ENCODE measurements at regions not wholly inside any gene's neighbourhood (a gene's known extent, or its start where the extent isn't known, plus 50 kb on each side); places are given as distances from the start of the nearest gene placed in this dataset.

GRCh38 chr17:73998249-73998648 is 205.2 kb upstream of the RPL38 start:
- no peaks in the 10 kb centered on the region for H3K4me1 ChIP-seq
- peaks cover 0 to 8% of the 10 kb centered on the region in 2 donors for H3K27me3 ChIP-seq
- TF ChIP-seq, protein P1, sequence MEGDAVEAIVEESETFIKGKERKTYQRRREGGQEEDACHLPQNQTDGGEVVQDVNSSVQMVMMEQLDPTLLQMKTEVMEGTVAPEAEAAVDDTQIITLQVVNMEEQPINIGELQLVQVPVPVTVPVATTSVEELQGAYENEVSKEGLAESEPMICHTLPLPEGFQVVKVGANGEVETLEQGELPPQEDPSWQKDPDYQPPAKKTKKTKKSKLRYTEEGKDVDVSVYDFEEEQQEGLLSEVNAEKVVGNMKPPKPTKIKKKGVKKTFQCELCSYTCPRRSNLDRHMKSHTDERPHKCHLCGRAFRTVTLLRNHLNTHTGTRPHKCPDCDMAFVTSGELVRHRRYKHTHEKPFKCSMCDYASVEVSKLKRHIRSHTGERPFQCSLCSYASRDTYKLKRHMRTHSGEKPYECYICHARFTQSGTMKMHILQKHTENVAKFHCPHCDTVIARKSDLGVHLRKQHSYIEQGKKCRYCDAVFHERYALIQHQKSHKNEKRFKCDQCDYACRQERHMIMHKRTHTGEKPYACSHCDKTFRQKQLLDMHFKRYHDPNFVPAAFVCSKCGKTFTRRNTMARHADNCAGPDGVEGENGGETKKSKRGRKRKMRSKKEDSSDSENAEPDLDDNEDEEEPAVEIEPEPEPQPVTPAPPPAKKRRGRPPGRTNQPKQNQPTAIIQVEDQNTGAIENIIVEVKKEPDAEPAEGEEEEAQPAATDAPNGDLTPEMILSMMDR (IDR thresholded peaks at IDR 0.05): no peak
- no peak for TF ChIP-seq POLR2A (IDR thresholded peaks at IDR 0.05)
- no peaks in the 10 kb centered on the region for H3K36me3 ChIP-seq
- H3K4me3 ChIP-seq: no peak overlapping the region
- H3K9me3 ChIP-seq: no peaks in the 10 kb centered on the region
- H3K27ac ChIP-seq: no peak overlapping the region
- intact Hi-C loops (cut with DNase I; ENCODE audit: low total_unique reads): no loop called here
- peak in 1 of 2 donors; percentile 24 for DNase-seq

DNA sequence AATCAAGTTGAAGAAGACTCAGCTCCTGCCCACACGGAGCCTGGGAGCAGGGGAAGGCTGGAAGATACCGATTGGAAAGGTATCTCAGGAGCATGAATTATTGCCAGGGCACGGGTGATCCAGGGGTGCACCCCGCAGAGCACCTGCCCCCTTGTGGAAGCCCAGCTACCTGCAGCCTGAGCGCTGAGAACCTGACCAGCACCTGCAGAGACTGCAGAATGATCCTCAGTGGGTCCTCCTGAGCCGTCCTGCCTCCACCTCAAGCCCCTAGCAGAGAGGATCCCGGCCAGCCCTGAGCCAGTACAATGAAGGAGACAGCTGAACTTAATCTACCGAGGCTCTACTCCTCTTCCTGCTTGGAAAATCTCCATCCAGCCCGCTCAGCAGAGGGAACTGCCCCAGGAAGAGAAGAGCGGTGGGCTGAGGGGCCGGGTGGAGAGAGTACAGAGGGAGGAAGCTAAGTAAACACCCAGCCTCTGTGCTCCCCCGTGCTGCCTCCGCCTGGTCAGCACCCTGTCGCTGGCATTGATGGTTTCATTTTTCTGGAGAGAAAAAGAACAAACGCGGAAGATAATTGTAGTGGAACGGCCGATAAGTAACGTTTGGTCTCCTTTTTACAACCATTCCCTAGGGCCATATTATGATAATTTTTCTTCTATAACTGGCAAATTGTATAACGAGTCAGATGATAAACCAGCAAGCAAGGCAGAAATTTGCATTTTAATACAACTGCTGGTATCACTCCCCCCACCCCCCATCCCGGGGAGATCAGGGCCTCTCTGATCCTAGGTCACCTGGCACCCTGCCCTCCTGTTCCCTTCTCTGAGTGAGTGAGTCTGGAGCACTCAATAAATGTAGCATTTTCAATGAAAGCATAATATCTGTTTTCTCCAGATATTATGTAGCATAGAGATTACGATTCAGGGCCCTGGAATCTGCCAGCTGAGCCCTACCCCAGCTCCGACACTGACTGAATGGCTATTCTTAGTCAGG is 204.5 kb upstream of the RPL38 start:
- TF ChIP-seq POLR2A (IDR thresholded peaks at IDR 0.05): no peak
- TF ChIP-seq, protein P1 (IDR thresholded peaks at IDR 0.05): peak in 3 of 4 experiments; percentile 17 to 37 (median 19)
- DNase-seq: peak; percentile 17 to 19
- no peaks in the 10 kb centered on the region for H3K36me3 ChIP-seq
- H3K4me1 ChIP-seq: no peaks in the 10 kb centered on the region
- no peak overlapping the region for H3K4me3 ChIP-seq
- H3K9me3 ChIP-seq: no peaks in the 10 kb centered on the region
- intact Hi-C loops (cut with DNase I; ENCODE audit: low total_unique reads): no loop called here
- no peak overlapping the region for H3K27ac ChIP-seq
- H3K27me3 ChIP-seq: peaks cover 0 to 8% of the 10 kb centered on the region in 2 donors

DNA sequence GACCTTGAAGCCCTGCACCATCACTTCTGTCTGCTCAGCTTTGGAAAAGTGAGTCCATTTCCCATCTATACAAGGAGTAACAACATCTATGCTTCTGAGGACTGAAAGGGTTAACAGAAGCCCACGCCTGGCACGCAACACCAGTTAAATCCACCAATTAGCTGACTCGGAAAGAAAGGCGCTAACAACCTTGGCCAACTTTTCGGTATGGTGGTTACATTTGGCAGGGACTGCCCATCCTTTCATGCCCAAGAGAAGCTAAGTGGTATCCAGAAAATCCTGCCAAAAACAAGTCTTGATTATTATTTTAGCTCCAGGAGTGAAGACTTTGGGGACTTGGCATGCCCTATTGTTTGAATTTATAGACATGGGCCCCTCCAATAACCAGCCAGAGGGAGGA is 202.3 kb upstream of the RPL38 start:
- no peak overlapping the region for H3K27ac ChIP-seq
- H3K9me3 ChIP-seq: no peaks in the 10 kb centered on the region
- TF ChIP-seq POLR2A (IDR thresholded peaks at IDR 0.05): no peak
- TF ChIP-seq, protein P1 (IDR thresholded peaks at IDR 0.05): no peak
- no peaks in the 10 kb centered on the region for H3K36me3 ChIP-seq
- H3K4me3 ChIP-seq: no peak overlapping the region
- peaks cover 0 to 3% of the 10 kb centered on the region in 2 donors for H3K27me3 ChIP-seq
- no peak for DNase-seq
- no peaks in the 10 kb centered on the region for H3K4me1 ChIP-seq
- intact Hi-C loops (cut with DNase I; ENCODE audit: low total_unique reads): no loop called here

GRCh38 chr17:74002241-74002640 is 201.2 kb upstream of the RPL38 start:
- TF ChIP-seq, protein P1 (IDR thresholded peaks at IDR 0.05): no peak
- no peak for TF ChIP-seq POLR2A (IDR thresholded peaks at IDR 0.05)
- no peak overlapping the region for H3K27ac ChIP-seq
- H3K36me3 ChIP-seq: no peaks in the 10 kb centered on the region
- no peak overlapping the region for H3K4me3 ChIP-seq
- intact Hi-C loops (cut with DNase I; ENCODE audit: low total_unique reads): no loop called here
- no peaks in the 10 kb centered on the region for H3K9me3 ChIP-seq
- no peaks in the 10 kb centered on the region for H3K4me1 ChIP-seq
- peaks cover 0 to 3% of the 10 kb centered on the region in 2 donors for H3K27me3 ChIP-seq
- no peak for DNase-seq

- Histone ChIP-seq H3K27ac (no peak overlapping the region), H3K27me3 (peaks cover 0 to 3% of the 10 kb centered on the region in 2 donors)
Observed at GRCh38 chr17:74004056-74004455, 199.4 kb upstream of the RPL38 start.

More at GRCh38 chr17:74004056-74004455, 199.4 kb upstream of the RPL38 start:
- no peak for DNase-seq
- H3K9me3 ChIP-seq: no peaks in the 10 kb centered on the region
- no peaks in the 10 kb centered on the region for H3K36me3 ChIP-seq
- no peaks in the 10 kb centered on the region for H3K4me1 ChIP-seq
- TF ChIP-seq, protein P1 (IDR thresholded peaks at IDR 0.05): no peak
- TF ChIP-seq POLR2A (IDR thresholded peaks at IDR 0.05): no peak
- no peak overlapping the region for H3K4me3 ChIP-seq
- intact Hi-C loops (cut with DNase I; ENCODE audit: low total_unique reads): no loop called here

All from uterus (tissue), 3 donors.